CD8-positive, alpha-beta memory T cell (primary cell): ENCODE measurements at regions not wholly inside any gene's neighbourhood (a gene's known extent, or its start where the extent isn't known, plus 50 kb on each side); places are given as distances from the start of the nearest gene placed in this dataset.

Experiments used
- CTCF ChIA-PET: fragments of 350-600 bp; sonication (Branson Sonifier 250); formaldehyde crosslinking; loops from one replicate; lab custom pipeline; 2021; ENCODE audit warnings: antibody characterized with exemption; lab: Charles Lee
- POLR2A ChIA-PET: fragments of 350-600 bp; sonication (Branson Sonifier 250); formaldehyde crosslinking; loops from one replicate; lab custom pipeline; 2021; ENCODE audit warnings: antibody characterized with exemption; lab: Charles Lee
- DNase-seq, 5 donors: peaks; one replicate each; pipeline versions ENCODE4 v3.0.0 to v3.0.0-alpha.2; 2020 to 2022; ENCODE audit warnings: mixed read lengths in 1 of 5
- H3K27ac ChIP-seq: one replicate; pipeline ENCODE4 v1.7.0; 2013; ENCODE audit warnings: low read depth, mild to moderate bottlenecking, low read length, moderate library complexity
- H3K27me3 ChIP-seq: 2 replicates; pipeline ENCODE4 v1.7.0; 2013; ENCODE audit warnings: low read length, mild to moderate bottlenecking; ENCODE audit not compliant: insufficient read depth, poor library complexity, severe bottlenecking
- H3K36me3 ChIP-seq: 2 replicates; pipeline ENCODE4 v1.7.0; 2013; ENCODE audit warnings: mild to moderate bottlenecking, low read length, moderate library complexity; ENCODE audit not compliant: insufficient read depth
- H3K4me1 ChIP-seq: 2 replicates; pipeline ENCODE4 v1.7.0; 2013; ENCODE audit warnings: mild to moderate bottlenecking, low read length, moderate library complexity; ENCODE audit not compliant: insufficient read depth
- H3K4me3 ChIP-seq: 2 replicates; pipeline ENCODE4 v1.7.0; 2013; ENCODE audit warnings: mild to moderate bottlenecking, low read length
- H3K9me3 ChIP-seq: 2 replicates; pipeline ENCODE4 v1.7.0; 2013; ENCODE audit warnings: mild to moderate bottlenecking, low read length
- H3K27ac Mint-ChIP-seq, 8 donors: one replicate each; pipeline ENCODE4 v1.8.0; 2020 to 2021; ENCODE audit warnings: mixed read lengths in 8 of 8, mild to moderate bottlenecking in 6 of 8, inconsistent platforms in 3 of 8, moderate library complexity in 3 of 8
- H3K27me3 Mint-ChIP-seq, 2 donors: one replicate each; pipeline ENCODE4 v1.8.0; 2020 to 2021; ENCODE audit warnings: mixed read lengths in 2 of 2, mild to moderate bottlenecking in 1 of 2, moderate library complexity in 1 of 2
- H3K36me3 Mint-ChIP-seq, 3 donors: one replicate each; pipeline ENCODE4 v1.8.0; 2020 to 2021; ENCODE audit warnings: mixed read lengths in 3 of 3, inconsistent platforms in 1 of 3, mild to moderate bottlenecking in 1 of 3
- H3K4me1 Mint-ChIP-seq, 3 donors: one replicate each; pipeline ENCODE4 v1.8.0; 2020 to 2021; ENCODE audit warnings: mixed read lengths in 3 of 3, inconsistent platforms in 1 of 3, mild to moderate bottlenecking in 1 of 3
- H3K4me3 Mint-ChIP-seq, 7 donors: one replicate each; pipeline ENCODE4 v1.8.0; 2020 to 2021; ENCODE audit warnings: mixed read lengths in 7 of 7, mild to moderate bottlenecking in 6 of 7, moderate library complexity in 4 of 7, inconsistent platforms in 2 of 7
- H3K9me3 Mint-ChIP-seq, 5 donors: one replicate each; pipeline ENCODE4 v1.8.0; 2020 to 2022; ENCODE audit warnings: mixed read lengths in 5 of 5, mild to moderate bottlenecking in 3 of 5, moderate library complexity in 2 of 5, inconsistent platforms in 1 of 5

- CTCF ChIA-PET: no interaction called here
- POLR2A ChIA-PET: no interaction called here
- H3K27me3 Mint-ChIP-seq: no peaks in the 10 kb centered on the region
Measured at GRCh38 chrX:95350774-95351488, 1333.7 kb upstream of the DIAPH2 start.

GRCh38 chrX:95367286-95367685, 1317.4 kb upstream of the DIAPH2 start:
- DNase-seq: no peak
- Mint-ChIP-seq H3K27me3 (no peaks in the 10 kb centered on the region), H3K4me1 (no peaks in the 10 kb centered on the region), H3K27ac (no peak overlapping the region), H3K9me3 (peaks cover 3 to 8% (median 4%) of the 10 kb centered on the region in 5 donors), H3K4me3 (no peak overlapping the region), H3K36me3 (no peaks in the 10 kb centered on the region)
- Histone ChIP-seq H3K9me3 (no peaks in the 10 kb centered on the region), H3K27ac (no peak overlapping the region), H3K36me3 (no peaks in the 10 kb centered on the region), H3K4me3 (no peak overlapping the region), H3K27me3 (no peaks in the 10 kb centered on the region), H3K4me1 (no peaks in the 10 kb centered on the region)
- ChIA-PET CTCF (no interaction called here), POLR2A (no interaction called here)

More at GRCh38 chrX:95350774-95351488, 1333.7 kb upstream of the DIAPH2 start:
- Histone ChIP-seq H3K9me3 (no peaks in the 10 kb centered on the region), H3K4me3 (no peak overlapping the region), H3K4me1 (no peaks in the 10 kb centered on the region), H3K27ac (no peak overlapping the region), H3K36me3 (no peaks in the 10 kb centered on the region), H3K27me3 (no peaks in the 10 kb centered on the region)
- Mint-ChIP-seq H3K4me1 (no peaks in the 10 kb centered on the region), H3K4me3 (no peak overlapping the region), H3K9me3 (peaks cover 0 to 6% (median 0%) of the 10 kb centered on the region in 5 donors), H3K27ac (peak overlapping the region in 1 of 8 donors; percentile 19), H3K36me3 (no peaks in the 10 kb centered on the region)
- no peak for DNase-seq

- Histone ChIP-seq H3K27me3 (no peaks in the 10 kb centered on the region), H3K4me3 (no peak overlapping the region), H3K27ac (no peak overlapping the region), H3K36me3 (no peaks in the 10 kb centered on the region), H3K9me3 (no peaks in the 10 kb centered on the region), H3K4me1 (no peaks in the 10 kb centered on the region)
- H3K27me3 Mint-ChIP-seq: no peaks in the 10 kb centered on the region
- ChIA-PET CTCF (no interaction called here), POLR2A (no interaction called here)
- no peaks in the 10 kb centered on the region for H3K4me1 Mint-ChIP-seq
- DNase-seq: no peak
- H3K27ac Mint-ChIP-seq: no peak overlapping the region
- peaks cover 0 to 4% (median 0%) of the 10 kb centered on the region in 5 donors for H3K9me3 Mint-ChIP-seq
- H3K36me3 Mint-ChIP-seq: peaks cover 0 to 1% (median 0%) of the 10 kb centered on the region in 3 donors
- H3K4me3 Mint-ChIP-seq: no peak overlapping the region
Measured at GRCh38 chrX:95382799-95383198, 1301.8 kb upstream of the DIAPH2 start.

- no peaks in the 10 kb centered on the region for H3K27me3 Mint-ChIP-seq
- H3K9me3 Mint-ChIP-seq: peaks cover 0 to 4% (median 0%) of the 10 kb centered on the region in 5 donors
- peaks cover 0 to 1% (median 0%) of the 10 kb centered on the region in 3 donors for H3K36me3 Mint-ChIP-seq
Measured at GRCh38 chrX:95383778-95384177, 1300.9 kb upstream of the DIAPH2 start.

GRCh38 chrX:95427389-95427788, 1257.3 kb upstream of the DIAPH2 start:
- H3K36me3 Mint-ChIP-seq: no peaks in the 10 kb centered on the region
- no peaks in the 10 kb centered on the region for H3K27me3 ChIP-seq
- peaks cover 0 to 6% (median 0%) of the 10 kb centered on the region in 5 donors for H3K9me3 Mint-ChIP-seq
- ChIA-PET CTCF (no interaction called here), POLR2A (no interaction called here)
- H3K27me3 Mint-ChIP-seq: no peaks in the 10 kb centered on the region
- H3K27ac ChIP-seq: no peak overlapping the region
- no peak overlapping the region for H3K27ac Mint-ChIP-seq
- H3K4me3 ChIP-seq: no peak overlapping the region
- H3K4me1 Mint-ChIP-seq: no peaks in the 10 kb centered on the region
- no peaks in the 10 kb centered on the region for H3K36me3 ChIP-seq
- H3K4me1 ChIP-seq: no peaks in the 10 kb centered on the region
- no peak overlapping the region for H3K4me3 Mint-ChIP-seq
- no peaks in the 10 kb centered on the region for H3K9me3 ChIP-seq
- no peak for DNase-seq

More at GRCh38 chrX:95383778-95384177, 1300.9 kb upstream of the DIAPH2 start:
- DNase-seq: no peak
- ChIA-PET POLR2A (no interaction called here), CTCF (no interaction called here)
- no peaks in the 10 kb centered on the region for H3K4me1 ChIP-seq
- H3K9me3 ChIP-seq: no peaks in the 10 kb centered on the region
- H3K27ac Mint-ChIP-seq: no peak overlapping the region
- no peaks in the 10 kb centered on the region for H3K4me1 Mint-ChIP-seq
- no peaks in the 10 kb centered on the region for H3K27me3 ChIP-seq
- no peak overlapping the region for H3K27ac ChIP-seq
- H3K4me3 ChIP-seq: no peak overlapping the region
- no peaks in the 10 kb centered on the region for H3K36me3 ChIP-seq
- H3K4me3 Mint-ChIP-seq: no peak overlapping the region

GRCh38 chrX:95435198-95435597, 1249.4 kb upstream of the DIAPH2 start:
- Histone ChIP-seq H3K27ac (no peak overlapping the region), H3K4me1 (no peaks in the 10 kb centered on the region), H3K27me3 (no peaks in the 10 kb centered on the region), H3K4me3 (no peak overlapping the region), H3K36me3 (no peaks in the 10 kb centered on the region), H3K9me3 (no peaks in the 10 kb centered on the region)
- H3K27me3 Mint-ChIP-seq: no peaks in the 10 kb centered on the region
- no peak overlapping the region for H3K4me3 Mint-ChIP-seq
- no peak overlapping the region for H3K27ac Mint-ChIP-seq
- ChIA-PET POLR2A (no interaction called here), CTCF (no interaction called here)
- peaks cover 0 to 11% (median 7%) of the 10 kb centered on the region in 5 donors for H3K9me3 Mint-ChIP-seq
- no peaks in the 10 kb centered on the region for H3K4me1 Mint-ChIP-seq
- no peaks in the 10 kb centered on the region for H3K36me3 Mint-ChIP-seq
- DNase-seq: no peak

- no peak for DNase-seq
- Histone ChIP-seq H3K27ac (no peak overlapping the region), H3K4me1 (no peaks in the 10 kb centered on the region), H3K27me3 (no peaks in the 10 kb centered on the region), H3K4me3 (no peak overlapping the region), H3K36me3 (no peaks in the 10 kb centered on the region), H3K9me3 (no peaks in the 10 kb centered on the region)
- no peak overlapping the region for H3K27ac Mint-ChIP-seq
- CTCF ChIA-PET: no interaction called here
- POLR2A ChIA-PET: no interaction called here
- no peaks in the 10 kb centered on the region for H3K27me3 Mint-ChIP-seq
- H3K4me3 Mint-ChIP-seq: no peak overlapping the region
- no peaks in the 10 kb centered on the region for H3K36me3 Mint-ChIP-seq
- no peaks in the 10 kb centered on the region for H3K4me1 Mint-ChIP-seq
- peaks cover 2 to 18% (median 5%) of the 10 kb centered on the region in 5 donors for H3K9me3 Mint-ChIP-seq
Measured at GRCh38 chrX:95441836-95442235, 1242.8 kb upstream of the DIAPH2 start.

GRCh38 chrX:95484781-95485180, 1199.9 kb upstream of the DIAPH2 start:
- no peak overlapping the region for H3K27ac Mint-ChIP-seq
- H3K9me3 Mint-ChIP-seq: peaks cover 0 to 3% (median 2%) of the 10 kb centered on the region in 5 donors
- H3K27me3 ChIP-seq: no peaks in the 10 kb centered on the region

More at GRCh38 chrX:95484781-95485180, 1199.9 kb upstream of the DIAPH2 start:
- Mint-ChIP-seq H3K4me3 (no peak overlapping the region), H3K36me3 (no peaks in the 10 kb centered on the region), H3K27me3 (no peaks in the 10 kb centered on the region), H3K4me1 (no peaks in the 10 kb centered on the region)
- CTCF ChIA-PET: no interaction called here
- Histone ChIP-seq H3K9me3 (no peaks in the 10 kb centered on the region), H3K4me1 (no peaks in the 10 kb centered on the region), H3K36me3 (no peaks in the 10 kb centered on the region), H3K27ac (no peak overlapping the region), H3K4me3 (no peak overlapping the region)
- DNase-seq: no peak
- POLR2A ChIA-PET: no interaction called here
